ENCODE measurements at regions not wholly inside any gene's neighbourhood (a gene's known extent, or its start where the extent isn't known, plus 50 kb on each side); places are given as distances from the start of the nearest gene placed in this dataset.

GRCh38 chr1:208841436-208841835 lies 597.3 kb upstream of the PLXNA2 start (continued):
- TF ChIP-seq REST (IDR thresholded peaks at IDR 0.05; ENCODE audit: unreplicated experiment): no peak
- TF ChIP-seq ETS1 (IDR thresholded peaks at IDR 0.05): no peak
- no peak for TF ChIP-seq CTCF (conservative IDR thresholded peaks at IDR 0.05; ENCODE audit: low read depth in 2 of 2)
- TF ChIP-seq ZNF114 (CRISPR knock-in tag; IDR thresholded peaks at IDR 0.05): no peak
- TF ChIP-seq CREB1 (CRISPR knock-in tag; IDR thresholded peaks at IDR 0.05; ENCODE audit: low read depth): no peak
- no peak for TF ChIP-seq EZH2phosphoT487 (IDR thresholded peaks at IDR 0.05; ENCODE audit: unreplicated experiment)
- no peak for TF ChIP-seq ZNF331 (CRISPR knock-in tag; IDR thresholded peaks at IDR 0.05; ENCODE audit: low read depth)
- TF ChIP-seq NANOG (IDR thresholded peaks at IDR 0.05; ENCODE audit: borderline replicate concordance): no peak

- H3K79me2 ChIP-seq (replicated peaks; ENCODE audit: insufficient read depth): no peaks in the 10 kb centered on the region
- H3K36me3 ChIP-seq (ENCODE audit: insufficient read depth): no peaks in the 10 kb centered on the region
- no peak overlapping the region for H3K4me2 ChIP-seq
- no peak overlapping the region for H3K4me3 ChIP-seq
- H3K9me2 ChIP-seq (ENCODE audit: insufficient read depth): 0 out of 2 replicates have a peak, but pooled peaks cover 12% of the 10 kb centered on the region
- H3K27ac Mint-ChIP-seq: no peak overlapping the region
- H4K20me1 ChIP-seq (replicated peaks; ENCODE audit: insufficient read depth): no peaks in the 10 kb centered on the region
- no peak overlapping the region for H3K4me3 Mint-ChIP-seq
- H3K36me3 Mint-ChIP-seq (ENCODE audit: low read depth): no peaks in the 10 kb centered on the region; the same call in 2 of the 3 replicates
- H3K27me3 Mint-ChIP-seq (ENCODE audit: insufficient read depth, low read depth, poor library complexity): no peaks in the 10 kb centered on the region
- no peak for ATAC-seq
- no peaks in the 10 kb centered on the region for H3F3A ChIP-seq (replicated peaks; ENCODE audit: low read depth)
- no peak for DNase-seq (ENCODE audit: low spot score)
- H2AFZ ChIP-seq: no peak overlapping the region
- no peak overlapping the region for H3K27ac ChIP-seq (ENCODE audit: low read depth)
- H3K4me1 ChIP-seq (ENCODE audit: insufficient read depth): no peaks in the 10 kb centered on the region
- no peaks in the 10 kb centered on the region; the same call in 2 of the 3 replicates for H3K4me1 Mint-ChIP-seq
- H3K27me3 ChIP-seq (ENCODE audit: insufficient read depth): no peaks in the 10 kb centered on the region
- H3K9me3 Mint-ChIP-seq: no peaks in the 10 kb centered on the region; the same call in 1 of the 3 replicates
- TF ChIP-seq NANOG (IDR thresholded peaks at IDR 0.05; ENCODE audit: borderline replicate concordance) (no peak), ZNF114 (CRISPR knock-in tag; IDR thresholded peaks at IDR 0.05) (no peak), ZNF331 (CRISPR knock-in tag; IDR thresholded peaks at IDR 0.05; ENCODE audit: low read depth) (no peak), EZH2phosphoT487 (IDR thresholded peaks at IDR 0.05; ENCODE audit: unreplicated experiment) (no peak), CTCF (conservative IDR thresholded peaks at IDR 0.05; ENCODE audit: low read depth in 2 of 2) (no peak), REST (IDR thresholded peaks at IDR 0.05; ENCODE audit: unreplicated experiment) (no peak), CREB1 (CRISPR knock-in tag; IDR thresholded peaks at IDR 0.05; ENCODE audit: low read depth) (no peak)
Observed at GRCh38 chr1:208842451-208842850, 598.3 kb upstream of the PLXNA2 start.

Data from GM23338 (cell line).